ENCODE measurements at regions not wholly inside any gene's neighbourhood (a gene's known extent, or its start where the extent isn't known, plus 50 kb on each side); places are given as distances from the start of the nearest gene placed in this dataset.

- H3K79me2 ChIP-seq (ENCODE audit: control insufficient read depth, insufficient read depth, low read length) = no peaks in the 10 kb centered on the region
- no TSS peak for BruUV-seq (replicated peaks)
- no peak for FAIRE-seq
- no peak overlapping the region for H2AFZ ChIP-seq (ENCODE audit: low read depth, low read length)
- no peaks in the 10 kb centered on the region for H3K4me1 ChIP-seq (ENCODE audit: control insufficient read depth, extremely low read depth, insufficient read depth, low read length)
- no peak overlapping the region for H3K9ac ChIP-seq (replicated peaks; ENCODE audit: extremely low read depth, insufficient read depth, low read length)
- intact Hi-C loops (cut with micrococcal nuclease) = no loop called here
- H3K27me3 ChIP-seq (ENCODE audit: control insufficient read depth in 2 of 2, insufficient read depth in 2 of 2, low read length in 2 of 2) = no peaks in the 10 kb centered on the region
- DNase-seq (ENCODE audit: low read depth, low spot score) = no peak
- dilution Hi-C loops (cut with MboI; ENCODE audit: extremely low pct_ligation_motif_present, low sequenced_read_pairs) = no loop called here
- H4K20me1 ChIP-seq (replicated peaks; ENCODE audit: control insufficient read depth, extremely low read depth, insufficient read depth, low read length) = no peaks in the 10 kb centered on the region
- POLR2A ChIA-PET = no interaction called here
- H3K36me3 ChIP-seq (ENCODE audit: control insufficient read depth in 2 of 2, extremely low read depth in 1 of 2, insufficient read depth in 2 of 2, low read length in 2 of 2) = no peaks in the 10 kb centered on the region
- no peak overlapping the region for H3K27ac ChIP-seq (ENCODE audit: insufficient read depth, low read depth, low read length)
- TF ChIP-seq FOS (IDR thresholded peaks at IDR 0.05; ENCODE audit: borderline replicate concordance, insufficient read depth, low read length) (no peak), GATA2 (IDR thresholded peaks at IDR 0.05; ENCODE audit: insufficient read depth, insufficient read length, low read depth, low read length) (no peak), POLR2A (IDR thresholded peaks at IDR 0.05; ENCODE audit: low read depth, low read length) (no peak)
- no peak overlapping the region for H3K4me3 ChIP-seq (replicated peaks in 1 of 3; ENCODE audit: insufficient read depth in 1 of 3, low read depth in 1 of 3, low read length in 3 of 3)
- H3K9me3 ChIP-seq (replicated peaks; ENCODE audit: control insufficient read depth, insufficient read depth, low read length) = no peaks in the 10 kb centered on the region
- CTCF ChIA-PET = no interaction called here
- H3K4me2 ChIP-seq (ENCODE audit: insufficient read depth, low read length) = no peak overlapping the region
- no peaks in the 10 kb centered on the region for H3K9me1 ChIP-seq (replicated peaks; ENCODE audit: control insufficient read depth, extremely low read depth, insufficient read depth, low read length)
These were observed 1692.7 kb downstream of the EFNA5 start for GRCh38 chr5:105978011-105978410.

GRCh38 chr5:105977163-105977562 lies 1693.6 kb downstream of the EFNA5 start:
- no peak overlapping the region for H3K27ac ChIP-seq (ENCODE audit: insufficient read depth, low read depth, low read length)

More at GRCh38 chr5:105977163-105977562, 1693.6 kb downstream of the EFNA5 start:
- Histone ChIP-seq H3K36me3 (ENCODE audit: control insufficient read depth in 2 of 2, extremely low read depth in 1 of 2, insufficient read depth in 2 of 2, low read length in 2 of 2) (no peaks in the 10 kb centered on the region), H3K9me3 (replicated peaks; ENCODE audit: control insufficient read depth, insufficient read depth, low read length) (no peaks in the 10 kb centered on the region), H3K27me3 (ENCODE audit: control insufficient read depth in 2 of 2, insufficient read depth in 2 of 2, low read length in 2 of 2) (no peaks in the 10 kb centered on the region), H3K79me2 (ENCODE audit: control insufficient read depth, insufficient read depth, low read length) (no peaks in the 10 kb centered on the region), H3K4me3 (replicated peaks in 1 of 3; ENCODE audit: insufficient read depth in 1 of 3, low read depth in 1 of 3, low read length in 3 of 3) (no peak overlapping the region), H4K20me1 (replicated peaks; ENCODE audit: control insufficient read depth, extremely low read depth, insufficient read depth, low read length) (no peaks in the 10 kb centered on the region), H3K4me1 (ENCODE audit: control insufficient read depth, extremely low read depth, insufficient read depth, low read length) (no peaks in the 10 kb centered on the region), H2AFZ (ENCODE audit: low read depth, low read length) (no peak overlapping the region), H3K4me2 (ENCODE audit: insufficient read depth, low read length) (no peak overlapping the region), H3K9ac (replicated peaks; ENCODE audit: extremely low read depth, insufficient read depth, low read length) (no peak overlapping the region), H3K9me1 (replicated peaks; ENCODE audit: control insufficient read depth, extremely low read depth, insufficient read depth, low read length) (no peaks in the 10 kb centered on the region)
- no TSS peak for BruUV-seq (replicated peaks)
- dilution Hi-C loops (cut with MboI; ENCODE audit: extremely low pct_ligation_motif_present, low sequenced_read_pairs) = no loop called here
- FAIRE-seq (no peak), DNase-seq (ENCODE audit: low read depth, low spot score) (no peak)
- TF ChIP-seq CTCF (IDR thresholded peaks at IDR 0.05; ENCODE audit: extremely low read depth in 1 of 2, insufficient read depth in 1 of 2, low read depth in 1 of 2, low read length in 2 of 2) = no peak
- no peak for TF ChIP-seq MYC (IDR thresholded peaks at IDR 0.05; ENCODE audit: low read depth, low read length)
- TF ChIP-seq GATA2 (IDR thresholded peaks at IDR 0.05; ENCODE audit: insufficient read depth, insufficient read length, low read depth, low read length) = no peak
- no peak for TF ChIP-seq JUN (IDR thresholded peaks at IDR 0.05; ENCODE audit: borderline replicate concordance, insufficient read depth, insufficient read length, low read depth)
- TF ChIP-seq POLR2AphosphoS5 (IDR thresholded peaks at IDR 0.05; ENCODE audit: insufficient read depth, low read depth, low read length) = no peak
- no peak for TF ChIP-seq EZH2 (IDR thresholded peaks at IDR 0.05; ENCODE audit: borderline replicate concordance, low read depth, low read length, severe bottlenecking)
- no peak for TF ChIP-seq MAX (IDR thresholded peaks at IDR 0.05; ENCODE audit: insufficient read depth, insufficient read length)
- no peak for TF ChIP-seq POLR2A (IDR thresholded peaks at IDR 0.05; ENCODE audit: low read depth, low read length)
- TF ChIP-seq FOS (IDR thresholded peaks at IDR 0.05; ENCODE audit: borderline replicate concordance, insufficient read depth, low read length) = no peak
- intact Hi-C loops (cut with micrococcal nuclease) = no loop called here
- CTCF ChIA-PET = no interaction called here
- POLR2A ChIA-PET = no interaction called here

All from endothelial cell of umbilical vein (primary cell).